GM19328 (cell line): ENCODE measurements at regions not wholly inside any gene's neighbourhood (a gene's known extent, or its start where the extent isn't known, plus 50 kb on each side); places are given as distances from the start of the nearest gene placed in this dataset.

Experiments
- ATAC-seq: cut with Tn5 transposase; IDR thresholded peaks from one replicate; pipeline ENCODE4 v1.9.1; 2021; ENCODE audit warnings: mild to moderate bottlenecking, moderate library complexity; ENCODE audit not compliant: unreplicated experiment

DNA sequence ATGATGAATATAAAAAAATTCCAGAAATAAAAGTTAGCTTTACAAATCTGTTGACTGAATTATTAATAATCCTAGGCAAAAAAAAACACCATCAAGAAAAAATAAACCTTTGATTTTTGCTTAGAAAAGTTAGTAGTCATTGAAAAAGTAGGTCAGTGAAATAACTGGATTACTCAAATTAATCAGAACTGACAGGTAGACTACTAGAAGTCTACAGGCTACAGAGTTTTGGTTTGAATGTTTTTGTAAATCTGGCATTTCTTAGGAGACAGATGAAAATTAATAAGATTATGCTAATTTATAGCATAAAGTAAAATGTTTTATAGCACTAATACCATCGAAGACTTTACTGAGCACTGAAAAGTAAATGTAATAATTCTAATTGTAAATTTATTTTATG, 511.9 kb downstream of the PTPRC start:
- ATAC-seq = no peak

DNA sequence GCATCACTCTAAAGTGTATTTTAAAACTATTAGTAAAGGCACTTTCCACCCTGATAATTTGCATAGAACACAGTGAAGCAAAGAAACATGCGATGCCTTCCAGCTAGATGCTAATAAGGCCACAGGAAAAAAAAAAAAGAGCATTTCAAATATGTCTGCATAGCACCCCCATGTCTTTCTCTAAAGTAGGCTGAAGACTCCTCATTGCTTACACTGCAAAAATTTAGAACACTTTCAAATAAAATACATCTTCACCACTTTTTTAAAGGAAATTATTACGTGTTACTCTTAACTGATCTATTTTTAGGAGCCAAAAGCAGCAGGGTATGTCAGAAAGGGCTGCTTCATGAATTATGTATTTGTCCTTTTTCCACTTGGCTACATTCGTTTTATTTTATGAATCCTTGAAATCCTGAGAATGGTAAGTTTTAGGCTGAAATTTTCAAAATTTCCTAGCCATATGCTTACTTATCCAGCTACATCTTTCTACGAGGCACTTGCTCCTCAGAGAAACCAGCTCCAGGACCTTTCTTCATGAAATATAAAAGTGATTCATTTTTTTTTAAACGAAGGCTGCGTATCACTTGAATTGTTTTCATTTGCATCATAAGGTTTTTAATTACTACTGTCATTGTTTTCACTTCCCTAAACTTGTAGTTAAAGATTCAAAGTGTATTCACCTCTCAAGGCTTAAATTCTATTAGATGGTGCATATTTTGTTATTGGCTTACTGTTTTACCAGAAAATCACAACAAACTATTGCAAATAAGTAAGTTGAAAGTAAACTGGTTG, 513.0 kb downstream of the PTPRC start:
- peak; percentile 69 for ATAC-seq

DNA sequence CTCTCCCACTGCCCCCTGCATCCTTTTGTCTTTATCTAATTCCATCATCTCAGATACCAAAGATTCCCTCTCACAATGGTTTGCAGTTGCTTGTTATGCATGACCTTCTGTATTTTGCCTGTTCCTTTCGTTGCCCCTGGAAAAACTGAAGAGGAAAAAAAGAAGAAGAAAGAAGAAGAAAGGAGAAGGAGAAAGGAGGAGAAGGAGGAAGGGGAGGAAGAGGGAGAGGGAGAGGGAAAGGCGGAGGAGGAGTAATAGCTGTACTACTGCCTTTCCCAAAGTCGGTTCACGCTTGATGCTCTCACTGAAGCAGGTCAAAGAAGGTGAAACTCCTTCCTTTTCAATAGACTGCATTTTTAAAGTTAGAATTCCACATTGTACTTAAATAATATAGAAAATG, 513.8 kb downstream of the PTPRC start:
- ATAC-seq = no peak

DNA sequence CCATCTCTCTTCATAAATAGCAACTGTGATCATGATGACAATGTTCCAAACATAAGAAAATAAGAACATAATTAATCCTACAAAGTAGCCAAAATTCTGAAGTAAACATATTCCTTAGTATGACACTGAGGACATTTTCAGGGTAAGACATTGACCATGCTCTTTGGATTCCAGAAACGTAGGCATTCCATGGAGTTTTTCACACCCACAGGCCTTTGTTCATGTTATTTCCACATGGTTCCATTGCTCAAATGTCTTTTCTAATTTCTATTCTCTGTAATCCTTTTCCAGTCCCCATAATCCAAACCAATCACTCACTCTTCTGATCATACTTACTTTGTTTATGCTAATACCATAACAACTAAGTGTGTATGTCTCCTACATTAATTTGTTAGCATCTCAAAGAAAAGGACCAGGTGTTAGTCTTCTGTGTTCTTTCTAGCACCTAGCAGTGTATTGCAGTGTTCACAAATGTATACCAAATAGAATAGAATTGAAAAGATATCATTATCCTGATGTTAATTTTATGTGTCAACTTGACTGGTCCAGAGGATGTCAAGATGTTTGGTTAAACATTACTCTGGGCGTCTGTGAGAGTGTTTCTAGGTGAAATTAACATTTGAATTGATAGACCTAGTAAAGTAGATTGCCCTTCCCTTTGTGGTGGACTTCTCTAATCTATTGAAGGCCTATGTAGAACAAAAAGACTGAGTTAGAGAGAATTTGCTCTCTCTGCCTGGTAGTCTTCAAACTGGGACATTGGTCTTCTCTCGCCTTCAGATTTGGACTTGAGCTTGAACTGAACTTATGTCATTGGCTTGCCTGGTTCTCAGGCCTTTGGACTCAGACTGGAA, 516.6 kb downstream of the PTPRC start:
- no peak for ATAC-seq

DNA sequence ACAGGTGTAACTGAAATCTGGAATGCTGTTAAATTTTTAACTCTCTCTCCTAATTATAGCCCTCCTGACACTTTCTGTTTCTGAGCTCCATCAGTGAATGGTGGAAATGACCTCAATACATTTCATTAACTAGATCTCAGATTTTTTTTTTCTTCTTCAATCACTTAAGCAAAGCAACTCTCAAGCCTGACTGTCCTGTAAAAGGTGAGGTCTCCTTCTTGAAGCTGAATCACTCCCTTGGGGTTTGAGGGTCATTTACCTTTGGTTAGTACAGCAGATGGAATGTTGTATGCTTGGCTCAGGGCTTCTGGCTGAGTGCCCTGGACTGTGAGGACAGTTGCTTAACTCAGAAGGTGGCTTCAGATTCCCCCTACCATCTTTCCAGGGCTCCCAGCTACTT, 518.7 kb downstream of the PTPRC start:
- ATAC-seq = no peak

DNA sequence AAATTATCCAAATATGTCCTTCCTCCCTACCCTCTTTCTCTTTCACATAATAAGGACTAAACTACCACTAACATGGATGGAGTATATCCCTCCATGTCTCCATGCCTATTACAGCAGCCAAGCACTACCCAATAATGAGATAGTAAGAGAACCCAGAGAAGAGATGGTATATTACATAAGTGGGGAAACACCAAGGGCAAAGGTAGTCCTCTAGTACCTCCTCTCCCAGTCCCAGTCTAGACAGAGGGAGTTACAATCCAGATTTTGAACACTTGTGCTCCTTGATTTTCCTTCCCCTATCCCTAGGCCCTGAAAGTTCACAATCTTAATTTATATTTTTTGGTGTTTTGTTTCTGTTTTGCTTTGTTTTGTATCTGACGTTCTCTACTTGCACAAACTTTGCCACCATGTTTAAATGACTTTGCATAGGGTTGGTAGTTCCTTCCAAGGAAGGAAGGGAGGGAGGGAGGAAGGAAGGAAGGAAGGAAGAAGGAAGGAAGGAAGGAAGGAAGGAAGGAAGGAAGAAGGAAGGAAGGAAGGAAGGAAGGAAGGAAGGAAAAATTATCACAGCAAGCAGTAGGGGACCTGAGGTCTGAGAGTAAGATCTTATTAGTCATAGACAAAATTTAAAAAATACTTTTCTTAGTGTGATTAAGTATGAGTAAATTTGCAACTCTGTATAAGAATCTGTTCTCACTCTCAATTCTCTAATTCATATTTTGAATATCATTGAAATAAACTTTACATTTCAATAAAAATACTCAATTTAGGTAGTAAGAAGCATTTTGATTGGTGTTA, 521.9 kb downstream of the PTPRC start:
- no peak for ATAC-seq

DNA sequence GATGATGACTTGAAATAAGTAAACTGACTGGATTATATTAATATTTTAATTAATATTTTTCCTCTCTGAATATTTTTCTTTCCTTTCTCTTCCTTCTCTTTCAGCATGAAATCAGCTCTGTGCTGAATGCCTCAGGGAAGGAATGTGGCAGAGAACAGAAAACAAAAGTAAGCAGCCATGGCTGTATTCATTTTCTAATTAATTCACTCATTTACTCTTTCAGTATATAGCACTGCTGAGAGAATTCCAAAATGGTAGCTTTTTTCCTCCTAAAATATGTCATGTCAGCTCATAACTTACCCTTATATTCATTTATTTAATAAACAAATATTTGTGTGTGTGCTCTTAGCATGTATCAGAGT, 522.5 kb downstream of the PTPRC start:
- ATAC-seq = no peak

DNA sequence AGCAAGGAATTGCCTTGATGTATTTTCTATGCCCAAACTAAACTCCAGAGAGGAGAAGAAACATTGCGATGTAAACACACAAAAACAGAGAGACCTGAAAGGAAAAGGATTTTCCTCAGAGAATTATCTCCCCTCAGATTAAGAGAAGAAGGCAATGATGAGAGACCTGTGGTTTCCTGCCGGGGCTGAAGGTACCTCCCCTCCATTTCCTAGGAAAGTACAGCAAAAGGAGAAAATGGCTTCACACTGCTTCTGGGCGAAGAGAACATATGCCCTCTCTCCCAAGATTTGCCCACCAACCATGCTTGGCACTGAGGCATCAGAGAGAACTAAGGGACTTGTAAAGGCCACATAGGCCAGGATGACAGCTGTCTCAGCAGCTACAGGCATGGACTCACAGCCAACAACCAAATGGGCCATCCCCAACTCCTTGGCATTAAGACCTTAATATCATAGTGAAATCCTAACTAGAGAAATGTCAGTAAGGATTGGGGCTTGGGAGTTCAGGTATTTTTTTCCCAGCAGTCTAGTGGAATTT, 523.0 kb downstream of the PTPRC start:
- no peak for ATAC-seq

DNA sequence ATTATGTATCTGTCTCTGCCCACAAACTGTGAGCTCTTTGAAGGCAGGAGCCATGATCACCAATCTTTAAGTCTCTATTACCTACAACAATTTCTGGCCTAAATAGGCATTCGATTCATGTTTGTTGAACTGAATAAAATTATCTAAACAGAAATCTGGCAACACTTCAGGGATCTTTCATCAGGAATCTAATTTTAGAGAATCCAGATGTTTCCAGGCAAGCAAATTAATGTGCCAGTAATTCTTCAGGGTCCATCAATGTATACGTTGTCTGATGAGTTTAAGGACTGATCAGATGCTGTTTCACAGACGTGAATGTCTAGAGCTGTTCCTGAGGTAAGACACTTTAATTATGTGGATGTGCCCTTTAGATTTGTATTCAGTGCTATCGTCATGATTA, 524.4 kb downstream of the PTPRC start:
- no peak for ATAC-seq

DNA sequence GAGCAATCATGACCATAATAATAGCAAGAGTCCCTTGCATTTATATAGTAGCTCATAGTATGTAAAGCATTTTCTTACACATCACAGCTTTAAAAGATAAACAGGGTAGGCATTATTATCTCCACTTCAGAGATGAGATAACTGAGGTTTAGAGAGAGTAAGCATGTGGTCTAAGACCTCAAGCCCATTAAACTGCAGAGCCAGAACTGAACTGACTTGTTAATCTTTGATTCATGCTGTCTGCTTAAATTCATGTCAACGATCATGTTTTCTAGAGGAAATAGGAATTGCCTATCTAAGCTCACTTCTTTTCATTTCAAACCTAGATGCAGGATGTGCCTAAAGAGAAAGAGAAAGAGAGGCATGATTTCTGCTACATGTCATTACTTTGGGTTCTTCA, 524.8 kb downstream of the PTPRC start:
- no peak for ATAC-seq

DNA sequence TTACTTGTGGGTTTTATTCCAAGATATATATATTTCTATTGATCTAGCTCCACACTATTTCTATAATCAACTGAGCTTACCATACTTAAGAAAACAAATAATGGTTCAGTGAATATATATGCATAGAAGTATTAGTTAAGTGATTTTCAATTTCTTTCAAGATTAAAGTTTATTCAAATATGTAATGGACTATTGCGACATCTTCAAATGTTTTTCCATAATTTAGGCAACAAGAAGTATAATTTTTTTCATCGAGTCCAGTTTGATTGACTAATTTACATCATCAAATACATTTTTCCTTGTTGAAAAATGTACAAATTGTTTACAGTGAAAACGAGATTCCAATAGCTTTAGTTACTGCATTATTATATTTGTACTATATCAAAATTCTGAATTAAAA, 528.6 kb downstream of the PTPRC start:
- no peak for ATAC-seq

DNA sequence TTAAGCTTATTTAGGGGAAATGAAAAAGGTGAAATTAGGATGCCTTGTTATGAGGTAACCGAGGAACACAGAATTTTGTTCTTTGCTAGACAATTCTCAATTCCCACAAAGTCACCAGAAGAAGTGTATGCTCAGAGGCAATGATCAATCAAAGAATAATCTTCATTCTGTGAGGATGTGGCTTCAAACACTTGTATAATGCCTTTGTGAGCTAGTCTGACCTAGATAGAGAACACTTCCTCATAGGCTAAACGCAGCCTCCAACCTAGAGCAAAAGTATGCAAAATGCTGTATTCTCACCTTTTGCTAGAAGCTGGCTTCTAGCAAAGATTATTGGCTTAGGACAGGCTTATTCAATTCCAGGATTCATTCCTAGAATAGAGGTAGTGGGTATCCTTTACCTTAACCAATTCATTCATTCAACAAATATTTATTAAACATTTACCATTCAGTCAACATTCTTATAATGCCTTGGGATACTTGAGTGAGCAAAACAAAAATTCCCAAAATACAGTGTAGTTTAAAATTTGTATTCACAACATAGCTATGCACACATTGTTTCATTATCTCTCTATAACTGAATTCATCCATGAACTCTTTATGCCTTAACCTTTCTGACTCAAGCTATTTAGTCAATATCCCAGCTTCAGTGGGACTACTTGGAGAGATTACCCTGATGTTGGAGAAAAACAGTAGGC, 530.2 kb downstream of the PTPRC start:
- ATAC-seq = no peak

DNA sequence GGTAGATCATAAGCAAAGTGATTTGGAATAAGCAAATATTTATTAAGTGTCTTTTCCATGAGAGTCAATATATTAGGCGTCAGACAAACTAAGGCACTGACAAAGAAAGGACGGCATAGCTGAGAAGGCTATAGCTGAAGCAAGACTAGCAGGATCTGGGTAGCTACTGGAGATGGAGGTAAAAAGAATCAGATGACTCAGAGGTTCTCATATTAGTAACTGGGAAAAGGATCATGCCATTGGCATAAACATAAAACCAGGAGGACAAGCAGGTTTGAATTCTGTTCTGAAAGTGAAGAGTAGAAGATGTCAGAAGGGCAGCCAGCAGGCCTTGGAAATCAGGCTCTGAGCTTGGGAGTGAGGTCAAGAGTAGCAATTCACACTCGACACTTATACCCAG, 531.9 kb downstream of the PTPRC start:
- no peak for ATAC-seq

DNA sequence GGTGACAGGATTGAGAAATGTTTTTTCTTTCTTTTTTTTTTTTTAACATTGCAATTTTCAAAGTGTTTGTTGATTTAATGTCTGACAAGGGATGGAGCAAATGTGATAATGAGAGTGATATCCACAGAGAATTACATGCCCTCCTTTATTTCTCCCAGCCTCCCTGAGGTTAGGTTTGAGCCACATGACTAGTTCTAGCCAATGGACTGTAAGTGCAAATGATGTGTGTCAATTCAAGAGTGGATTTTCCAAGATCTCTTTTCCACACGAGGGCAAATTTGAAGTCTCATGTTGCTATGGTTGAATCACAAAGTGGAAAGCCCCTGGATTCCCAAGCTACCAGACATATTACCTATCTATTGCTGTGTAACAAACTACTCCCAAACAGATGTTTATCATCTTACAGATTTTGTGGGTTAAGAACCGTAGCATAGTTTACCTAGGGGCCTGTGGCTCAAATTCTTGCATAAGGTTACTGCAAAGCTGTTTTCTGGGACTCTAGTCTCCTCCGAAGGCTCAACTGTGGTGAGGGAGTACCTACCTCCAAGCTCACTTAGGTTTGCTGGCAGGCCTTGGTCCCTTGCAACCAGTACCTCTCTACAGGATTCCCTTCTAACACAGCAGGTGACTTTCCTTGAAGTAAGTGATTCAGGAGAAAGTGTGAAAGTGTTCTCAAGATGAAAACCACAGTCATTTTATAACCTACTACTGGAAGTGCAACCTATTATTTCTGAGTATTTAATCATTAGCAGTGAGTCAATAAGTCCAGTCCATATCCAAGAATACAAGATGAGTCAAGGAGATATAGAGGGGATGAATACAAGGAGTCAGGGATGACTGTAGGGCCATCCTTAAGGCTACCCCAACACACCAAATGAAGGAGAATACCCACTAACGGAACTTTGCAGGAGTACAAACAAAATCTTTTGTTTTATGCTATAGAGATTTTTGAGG, 533.6 kb downstream of the PTPRC start:
- ATAC-seq = no peak

DNA sequence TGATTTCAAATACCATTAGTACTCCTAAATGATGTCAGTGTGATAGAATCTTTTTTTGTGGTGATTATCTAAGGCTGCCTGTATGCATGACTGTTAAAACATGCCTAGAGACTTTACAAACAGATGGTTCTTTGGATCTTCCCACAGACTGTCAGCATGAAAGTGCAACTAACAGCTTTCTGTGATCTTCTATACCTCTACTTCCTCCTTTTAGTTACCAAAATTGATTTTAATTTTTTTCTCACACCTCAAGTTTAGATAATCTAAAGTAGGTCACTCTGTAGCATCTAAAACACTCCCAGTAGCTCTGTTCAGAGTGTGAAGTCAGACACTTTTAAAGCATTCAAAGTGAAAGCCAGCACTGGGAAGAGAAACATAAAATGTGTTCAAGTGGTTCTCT, 534.5 kb downstream of the PTPRC start:
- ATAC-seq = peak; percentile 93

DNA sequence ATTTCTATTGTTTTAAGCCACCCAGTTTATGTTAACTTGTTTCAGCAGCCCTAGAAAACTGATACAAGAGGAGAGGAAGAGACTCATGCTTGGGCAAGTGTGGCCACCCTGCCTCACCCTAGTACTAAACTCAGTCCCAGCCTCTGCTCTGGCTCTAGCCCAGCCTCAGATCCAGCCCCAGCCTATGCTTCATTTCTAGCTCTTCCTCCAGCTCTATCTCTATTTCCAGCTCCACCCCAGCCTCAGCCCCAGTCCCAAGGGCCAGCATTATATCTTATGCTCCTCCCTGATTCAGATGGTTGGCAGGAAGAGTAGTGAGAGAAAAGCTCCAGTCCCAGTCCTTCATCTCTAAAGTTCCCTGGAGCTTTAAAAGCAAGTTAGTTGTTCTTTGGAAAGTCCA, 535.5 kb downstream of the PTPRC start:
- no peak for ATAC-seq

DNA sequence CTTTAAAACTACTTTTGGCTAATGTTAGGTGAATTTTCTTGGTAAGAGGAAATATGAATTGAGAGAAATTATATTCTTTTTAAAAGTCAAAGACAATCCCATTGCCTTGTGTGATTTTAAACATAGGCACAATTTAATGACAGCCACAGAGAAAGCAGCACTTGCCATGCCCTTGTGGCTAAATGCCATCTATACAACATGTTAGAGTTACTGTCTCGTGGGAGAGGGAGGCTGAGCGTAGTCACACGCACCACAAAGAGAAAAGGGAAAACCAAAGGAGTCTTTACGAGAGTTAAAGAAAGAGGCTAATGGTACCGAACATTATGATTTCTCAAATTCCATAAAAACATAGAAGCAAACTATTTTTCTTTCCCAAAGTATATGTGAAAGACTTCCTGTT, 537.9 kb downstream of the PTPRC start:
- no peak for ATAC-seq

DNA sequence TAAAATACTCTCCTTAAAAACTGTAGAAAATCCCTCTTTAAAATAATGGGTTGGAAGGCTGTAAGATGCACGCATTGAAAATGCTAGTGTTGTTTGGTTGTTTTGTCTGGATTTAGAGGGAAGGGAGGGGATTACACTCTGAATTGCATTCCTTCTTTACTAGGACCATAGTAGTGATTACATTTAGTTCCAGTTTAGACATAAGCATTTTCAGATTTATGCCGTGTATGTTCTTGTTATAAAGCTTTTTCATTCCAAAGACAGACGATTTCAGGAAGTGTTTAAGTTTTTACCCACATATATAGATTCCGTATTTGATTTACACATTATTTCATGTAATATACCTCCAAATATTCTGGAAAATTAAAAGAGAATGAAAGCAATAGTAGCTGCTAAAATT, 538.4 kb downstream of the PTPRC start:
- ATAC-seq = no peak

DNA sequence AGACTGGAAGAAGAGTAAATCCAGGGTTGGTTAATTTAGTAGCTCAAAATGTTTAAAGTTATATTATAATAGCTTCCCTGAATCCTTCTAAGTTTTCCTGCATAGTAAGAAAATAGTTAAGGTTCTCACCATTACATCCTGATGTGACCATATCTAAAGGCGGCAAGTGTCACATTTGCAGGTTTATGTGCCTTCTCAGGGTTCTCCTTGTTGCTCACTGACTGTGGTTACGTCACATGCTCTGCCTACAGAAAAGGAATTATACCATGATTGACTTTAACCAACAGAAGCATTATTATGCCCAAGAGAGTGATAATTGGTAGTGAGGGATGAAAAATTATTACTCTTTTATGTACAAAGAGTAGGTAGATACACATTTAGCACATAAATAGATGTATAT, 539.8 kb downstream of the PTPRC start:
- ATAC-seq = no peak
